ENCODE measurements at regions not wholly inside any gene's neighbourhood (a gene's known extent, or its start where the extent isn't known, plus 50 kb on each side); places are given as distances from the start of the nearest gene placed in this dataset.

DNA sequence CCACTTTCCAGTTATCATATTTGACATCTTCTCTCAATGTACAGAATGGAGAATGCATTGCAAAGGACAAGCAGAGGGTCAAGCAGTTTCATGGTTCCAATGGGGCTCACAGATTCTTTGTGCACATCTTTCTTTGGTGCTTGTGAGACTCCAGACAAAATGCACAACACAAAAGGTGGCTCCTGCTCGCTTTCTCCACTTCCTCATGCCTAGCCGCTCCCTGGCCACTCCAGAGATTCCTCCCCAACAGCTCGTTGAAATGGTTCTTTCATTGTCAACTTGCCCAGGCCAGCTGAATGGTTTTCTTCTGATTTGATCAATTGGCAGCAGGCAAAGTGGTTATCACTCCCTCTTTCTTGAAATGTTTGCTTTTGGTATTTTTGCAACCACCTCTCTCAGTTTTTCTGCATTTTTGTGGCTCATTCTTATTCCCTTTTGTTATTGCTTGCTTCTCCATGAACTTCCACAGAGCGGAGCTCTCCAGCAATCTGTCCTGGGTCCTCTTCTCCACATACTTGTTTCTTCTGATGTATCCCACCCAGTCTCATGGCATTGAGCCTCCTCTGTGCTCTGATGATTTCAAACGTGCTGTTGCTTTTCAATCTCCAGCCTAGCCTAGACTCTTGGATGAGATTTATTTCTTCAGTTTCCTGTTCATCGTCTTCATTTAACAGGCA is 507.8 kb upstream of the MKI67 start:
- H3K4me3 ChIP-seq = no peak overlapping the region
- intact Hi-C loops (cut with DNase I) = no loop called here
- TF ChIP-seq, protein P1, sequence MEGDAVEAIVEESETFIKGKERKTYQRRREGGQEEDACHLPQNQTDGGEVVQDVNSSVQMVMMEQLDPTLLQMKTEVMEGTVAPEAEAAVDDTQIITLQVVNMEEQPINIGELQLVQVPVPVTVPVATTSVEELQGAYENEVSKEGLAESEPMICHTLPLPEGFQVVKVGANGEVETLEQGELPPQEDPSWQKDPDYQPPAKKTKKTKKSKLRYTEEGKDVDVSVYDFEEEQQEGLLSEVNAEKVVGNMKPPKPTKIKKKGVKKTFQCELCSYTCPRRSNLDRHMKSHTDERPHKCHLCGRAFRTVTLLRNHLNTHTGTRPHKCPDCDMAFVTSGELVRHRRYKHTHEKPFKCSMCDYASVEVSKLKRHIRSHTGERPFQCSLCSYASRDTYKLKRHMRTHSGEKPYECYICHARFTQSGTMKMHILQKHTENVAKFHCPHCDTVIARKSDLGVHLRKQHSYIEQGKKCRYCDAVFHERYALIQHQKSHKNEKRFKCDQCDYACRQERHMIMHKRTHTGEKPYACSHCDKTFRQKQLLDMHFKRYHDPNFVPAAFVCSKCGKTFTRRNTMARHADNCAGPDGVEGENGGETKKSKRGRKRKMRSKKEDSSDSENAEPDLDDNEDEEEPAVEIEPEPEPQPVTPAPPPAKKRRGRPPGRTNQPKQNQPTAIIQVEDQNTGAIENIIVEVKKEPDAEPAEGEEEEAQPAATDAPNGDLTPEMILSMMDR (IDR thresholded peaks at IDR 0.05) = no peak
- no peak for TF ChIP-seq POLR2A (IDR thresholded peaks at IDR 0.05)
- no peak for ATAC-seq
- H3K9me3 ChIP-seq = no peaks in the 10 kb centered on the region
- 34% methylated on average over 6 of the region's 6 CpGs for WGBS (ENCODE audit: insufficient coverage, low coverage, low lambda C conversion rate, missing lambda C conversion rate)
- H3K36me3 ChIP-seq = no peaks in the 10 kb centered on the region
- H3K27ac ChIP-seq = no peak overlapping the region
- no peak for DNase-seq
- H3K27me3 ChIP-seq = no peaks in the 10 kb centered on the region
- no peaks in the 10 kb centered on the region for H3K4me1 ChIP-seq

DNA sequence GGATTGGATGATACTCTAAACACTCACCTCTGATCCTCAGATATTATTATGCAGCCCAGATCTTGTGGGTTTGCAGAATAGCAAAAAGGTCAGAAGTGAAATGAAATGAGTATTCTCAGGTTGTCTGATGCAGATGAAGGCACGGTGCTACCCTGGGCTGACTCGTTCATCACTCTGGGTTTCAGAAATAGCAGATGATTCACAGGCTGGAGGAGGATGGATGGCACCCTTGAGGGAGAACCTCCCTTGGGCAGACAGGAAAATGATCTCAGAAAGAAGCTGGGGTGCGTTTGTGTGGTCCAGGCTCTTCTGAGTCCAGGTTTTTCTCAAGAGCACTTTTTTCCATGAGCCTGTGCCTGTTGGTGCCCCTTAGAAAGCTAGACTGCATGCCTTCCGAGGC is 515.8 kb upstream of the MKI67 start:
- H3K36me3 ChIP-seq = no peaks in the 10 kb centered on the region
- no peak overlapping the region for H3K4me3 ChIP-seq
- H3K9me3 ChIP-seq = no peaks in the 10 kb centered on the region
- no peaks in the 10 kb centered on the region for H3K4me1 ChIP-seq
- no peak for ATAC-seq
- DNase-seq = no peak
- H3K27ac ChIP-seq = no peak overlapping the region
- intact Hi-C loops (cut with DNase I) = no loop called here
- no peaks in the 10 kb centered on the region for H3K27me3 ChIP-seq
- TF ChIP-seq, protein P1 (IDR thresholded peaks at IDR 0.05) = no peak
- TF ChIP-seq POLR2A (IDR thresholded peaks at IDR 0.05) = no peak
- WGBS (ENCODE audit: insufficient coverage, low coverage, low lambda C conversion rate, missing lambda C conversion rate) = 20% methylated on average over 4 of the region's 4 CpGs

DNA sequence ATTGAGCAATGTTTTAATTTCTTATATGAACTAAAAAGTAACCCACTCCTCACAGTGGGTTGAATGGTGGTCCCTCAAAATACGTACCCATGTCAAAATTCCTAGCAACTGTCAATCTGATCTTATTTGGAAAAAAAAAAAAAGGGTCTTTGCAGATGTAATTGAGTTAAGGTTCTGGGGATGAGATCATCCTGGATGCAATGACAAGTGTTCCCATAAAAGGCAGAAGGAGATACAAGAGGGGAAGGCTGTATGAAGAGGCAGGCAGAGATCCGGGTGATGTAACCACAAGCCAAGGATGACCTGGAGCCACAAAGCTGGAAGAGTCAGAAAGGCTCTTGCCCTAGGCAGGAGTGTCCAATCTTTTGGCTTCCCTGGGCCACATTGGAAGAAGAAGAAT is 516.3 kb upstream of the MKI67 start:
- intact Hi-C loops (cut with DNase I) = no loop called here
- Histone ChIP-seq H3K9me3 (no peaks in the 10 kb centered on the region), H3K27me3 (no peaks in the 10 kb centered on the region), H3K27ac (no peak overlapping the region), H3K4me3 (no peak overlapping the region), H3K36me3 (no peaks in the 10 kb centered on the region), H3K4me1 (no peaks in the 10 kb centered on the region)
- WGBS (ENCODE audit: insufficient coverage, low coverage, low lambda C conversion rate, missing lambda C conversion rate) = 51% methylated on average over 2 of the region's 2 CpGs
- DNase-seq = no peak
- ATAC-seq = no peak
- TF ChIP-seq POLR2A (IDR thresholded peaks at IDR 0.05) = no peak
- TF ChIP-seq, protein P1 (IDR thresholded peaks at IDR 0.05) = no peak

DNA sequence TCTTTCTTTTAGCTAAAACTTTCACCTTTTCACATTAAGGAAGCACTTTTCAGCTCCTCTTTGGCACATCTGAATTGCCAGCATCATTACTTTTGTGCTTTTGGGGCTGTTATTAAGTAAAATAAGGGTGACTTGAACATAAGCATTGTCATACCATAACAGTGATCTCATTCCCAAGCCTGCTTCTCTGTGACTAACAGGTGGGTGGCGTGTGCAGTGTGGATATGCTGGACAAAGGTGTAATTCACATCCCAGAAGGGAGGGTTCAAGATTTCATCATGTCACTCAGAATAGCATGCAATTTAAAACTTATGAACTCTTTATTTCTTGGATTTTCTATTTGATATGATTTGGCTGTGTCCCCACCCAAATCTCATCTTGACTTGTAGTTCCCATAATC is 517.4 kb upstream of the MKI67 start:
- 67% methylated on average over 1 of the region's 1 CpG for WGBS (ENCODE audit: insufficient coverage, low coverage, low lambda C conversion rate, missing lambda C conversion rate)
- DNase-seq (no peak), ATAC-seq (no peak)
- Histone ChIP-seq H3K4me3 (no peak overlapping the region), H3K27ac (no peak overlapping the region), H3K4me1 (no peaks in the 10 kb centered on the region), H3K36me3 (no peaks in the 10 kb centered on the region), H3K27me3 (no peaks in the 10 kb centered on the region), H3K9me3 (no peaks in the 10 kb centered on the region)
- TF ChIP-seq, protein P1 (IDR thresholded peaks at IDR 0.05) = no peak
- TF ChIP-seq POLR2A (IDR thresholded peaks at IDR 0.05) = no peak
- intact Hi-C loops (cut with DNase I) = no loop called here

DNA sequence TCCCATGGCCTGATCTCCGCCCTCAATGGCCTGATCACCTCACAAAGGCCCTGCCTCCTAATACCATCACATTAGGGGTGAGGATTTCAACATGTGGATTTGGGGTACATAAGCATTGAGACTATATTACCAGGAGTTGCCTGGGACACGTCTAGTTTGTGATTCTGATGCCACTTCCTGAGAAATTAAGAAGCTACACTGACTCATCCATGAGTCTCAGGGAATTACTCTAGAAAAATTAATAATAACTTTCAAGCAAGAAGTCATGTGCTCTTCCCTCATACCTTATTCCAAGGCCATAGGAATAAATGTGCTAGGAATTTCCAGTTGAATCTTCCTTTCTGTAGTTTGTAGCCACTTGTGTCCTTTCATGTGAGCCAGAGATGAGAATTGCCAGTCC is 519.3 kb upstream of the MKI67 start:
- DNase-seq = no peak
- TF ChIP-seq, protein P1 (IDR thresholded peaks at IDR 0.05) = no peak
- no peak for TF ChIP-seq POLR2A (IDR thresholded peaks at IDR 0.05)
- Histone ChIP-seq H3K27ac (no peak overlapping the region), H3K27me3 (no peaks in the 10 kb centered on the region), H3K36me3 (no peaks in the 10 kb centered on the region), H3K4me3 (no peak overlapping the region), H3K4me1 (no peaks in the 10 kb centered on the region), H3K9me3 (no peaks in the 10 kb centered on the region)
- WGBS (ENCODE audit: insufficient coverage, low coverage, low lambda C conversion rate, missing lambda C conversion rate) = 43% methylated on average over 2 of the region's 2 CpGs
- intact Hi-C loops (cut with DNase I) = no loop called here
- ATAC-seq = no peak
